ENCODE measurements at regions not wholly inside any gene's neighbourhood (a gene's known extent, or its start where the extent isn't known, plus 50 kb on each side); places are given as distances from the start of the nearest gene placed in this dataset.

GRCh38 chr18:78641689-78642231 is 337.9 kb upstream of the SALL3 start:
- H3K4me3 ChIP-seq (ENCODE audit: low read depth, low read length) = no peak overlapping the region
- H3K36me3 ChIP-seq (ENCODE audit: insufficient read depth, low read length) = no peaks in the 10 kb centered on the region
- H2AFZ ChIP-seq (ENCODE audit: low read length, unreplicated experiment) = no peak overlapping the region
- no peaks in the 10 kb centered on the region for H3K27me3 ChIP-seq (ENCODE audit: insufficient read depth, low read length)
- H3K27ac ChIP-seq (ENCODE audit: low read depth, low read length) = no peak overlapping the region
- no peaks in the 10 kb centered on the region for H3K79me2 ChIP-seq (ENCODE audit: control insufficient read depth, insufficient read depth, low read length, unreplicated experiment)
- H3K4me1 ChIP-seq (ENCODE audit: control insufficient read depth, insufficient read depth, low read length, unreplicated experiment) = no peaks in the 10 kb centered on the region

- Histone ChIP-seq H3K36me3 (ENCODE audit: insufficient read depth, low read length) (no peaks in the 10 kb centered on the region), H3K27me3 (ENCODE audit: insufficient read depth, low read length) (no peaks in the 10 kb centered on the region), H2AFZ (ENCODE audit: low read length, unreplicated experiment) (no peak overlapping the region), H3K4me3 (ENCODE audit: low read depth, low read length) (no peak overlapping the region), H3K27ac (ENCODE audit: low read depth, low read length) (no peak overlapping the region), H3K79me2 (ENCODE audit: control insufficient read depth, insufficient read depth, low read length, unreplicated experiment) (no peaks in the 10 kb centered on the region), H3K4me1 (ENCODE audit: control insufficient read depth, insufficient read depth, low read length, unreplicated experiment) (no peaks in the 10 kb centered on the region)
Observed at GRCh38 chr18:78642296-78642951, 337.2 kb upstream of the SALL3 start.

GRCh38 chr18:78643004-78643403 is 336.6 kb upstream of the SALL3 start:
- Histone ChIP-seq H3K27ac (ENCODE audit: low read depth, low read length) (no peak overlapping the region), H3K4me3 (ENCODE audit: low read depth, low read length) (no peak overlapping the region), H3K36me3 (ENCODE audit: insufficient read depth, low read length) (no peaks in the 10 kb centered on the region), H3K27me3 (ENCODE audit: insufficient read depth, low read length) (no peaks in the 10 kb centered on the region), H2AFZ (ENCODE audit: low read length, unreplicated experiment) (no peak overlapping the region), H3K4me1 (ENCODE audit: control insufficient read depth, insufficient read depth, low read length, unreplicated experiment) (no peaks in the 10 kb centered on the region), H3K79me2 (ENCODE audit: control insufficient read depth, insufficient read depth, low read length, unreplicated experiment) (no peaks in the 10 kb centered on the region)

GRCh38 chr18:78643981-78644380 is 335.6 kb upstream of the SALL3 start:
- no peak overlapping the region for H3K4me3 ChIP-seq (ENCODE audit: low read depth, low read length)
- H3K4me1 ChIP-seq (ENCODE audit: control insufficient read depth, insufficient read depth, low read length, unreplicated experiment) = no peaks in the 10 kb centered on the region
- H3K27me3 ChIP-seq (ENCODE audit: insufficient read depth, low read length) = no peaks in the 10 kb centered on the region
- H2AFZ ChIP-seq (ENCODE audit: low read length, unreplicated experiment) = no peak overlapping the region
- no peak overlapping the region for H3K27ac ChIP-seq (ENCODE audit: low read depth, low read length)
- no peaks in the 10 kb centered on the region for H3K36me3 ChIP-seq (ENCODE audit: insufficient read depth, low read length)
- no peaks in the 10 kb centered on the region for H3K79me2 ChIP-seq (ENCODE audit: control insufficient read depth, insufficient read depth, low read length, unreplicated experiment)

GRCh38 chr18:78645216-78645615 is 334.4 kb upstream of the SALL3 start:
- no peaks in the 10 kb centered on the region for H3K4me1 ChIP-seq (ENCODE audit: control insufficient read depth, insufficient read depth, low read length, unreplicated experiment)
- no peaks in the 10 kb centered on the region for H3K27me3 ChIP-seq (ENCODE audit: insufficient read depth, low read length)
- H3K79me2 ChIP-seq (ENCODE audit: control insufficient read depth, insufficient read depth, low read length, unreplicated experiment) = no peaks in the 10 kb centered on the region

GRCh38 chr18:78647018-78647417 is 332.6 kb upstream of the SALL3 start:
- Histone ChIP-seq H3K27ac (ENCODE audit: low read depth, low read length) (no peak overlapping the region), H2AFZ (ENCODE audit: low read length, unreplicated experiment) (no peak overlapping the region), H3K79me2 (ENCODE audit: control insufficient read depth, insufficient read depth, low read length, unreplicated experiment) (no peaks in the 10 kb centered on the region), H3K4me3 (ENCODE audit: low read depth, low read length) (no peak overlapping the region), H3K27me3 (ENCODE audit: insufficient read depth, low read length) (no peaks in the 10 kb centered on the region), H3K36me3 (ENCODE audit: insufficient read depth, low read length) (no peaks in the 10 kb centered on the region), H3K4me1 (ENCODE audit: control insufficient read depth, insufficient read depth, low read length, unreplicated experiment) (no peaks in the 10 kb centered on the region)

More at GRCh38 chr18:78645216-78645615, 334.4 kb upstream of the SALL3 start:
- Histone ChIP-seq H3K4me3 (ENCODE audit: low read depth, low read length) (no peak overlapping the region), H2AFZ (ENCODE audit: low read length, unreplicated experiment) (no peak overlapping the region), H3K36me3 (ENCODE audit: insufficient read depth, low read length) (no peaks in the 10 kb centered on the region), H3K27ac (ENCODE audit: low read depth, low read length) (no peak overlapping the region)

GRCh38 chr18:78649421-78649820 is 330.2 kb upstream of the SALL3 start:
- Histone ChIP-seq H3K79me2 (ENCODE audit: control insufficient read depth, insufficient read depth, low read length, unreplicated experiment) (no peaks in the 10 kb centered on the region), H3K4me3 (ENCODE audit: low read depth, low read length) (no peak overlapping the region), H3K4me1 (ENCODE audit: control insufficient read depth, insufficient read depth, low read length, unreplicated experiment) (no peaks in the 10 kb centered on the region), H3K36me3 (ENCODE audit: insufficient read depth, low read length) (no peaks in the 10 kb centered on the region), H3K27me3 (ENCODE audit: insufficient read depth, low read length) (no peaks in the 10 kb centered on the region), H3K27ac (ENCODE audit: low read depth, low read length) (no peak overlapping the region), H2AFZ (ENCODE audit: low read length, unreplicated experiment) (no peak overlapping the region)

- no peaks in the 10 kb centered on the region for H3K4me1 ChIP-seq (ENCODE audit: control insufficient read depth, insufficient read depth, low read length, unreplicated experiment)
- no peak overlapping the region for H3K4me3 ChIP-seq (ENCODE audit: low read depth, low read length)
- H3K27me3 ChIP-seq (ENCODE audit: insufficient read depth, low read length) = no peaks in the 10 kb centered on the region
- no peaks in the 10 kb centered on the region for H3K36me3 ChIP-seq (ENCODE audit: insufficient read depth, low read length)
- H3K79me2 ChIP-seq (ENCODE audit: control insufficient read depth, insufficient read depth, low read length, unreplicated experiment) = no peaks in the 10 kb centered on the region
- no peak overlapping the region for H2AFZ ChIP-seq (ENCODE audit: low read length, unreplicated experiment)
- no peak overlapping the region for H3K27ac ChIP-seq (ENCODE audit: low read depth, low read length)
Observed at GRCh38 chr18:78650926-78651325, 328.7 kb upstream of the SALL3 start.

GRCh38 chr18:78652001-78652545 is 327.5 kb upstream of the SALL3 start:
- no peaks in the 10 kb centered on the region for H3K79me2 ChIP-seq (ENCODE audit: control insufficient read depth, insufficient read depth, low read length, unreplicated experiment)
- H3K4me3 ChIP-seq (ENCODE audit: low read depth, low read length) = no peak overlapping the region

GRCh38 chr18:78655921-78656320 is 323.7 kb upstream of the SALL3 start:
- Histone ChIP-seq H2AFZ (ENCODE audit: low read length, unreplicated experiment) (no peak overlapping the region), H3K4me3 (ENCODE audit: low read depth, low read length) (no peak overlapping the region), H3K27me3 (ENCODE audit: insufficient read depth, low read length) (no peaks in the 10 kb centered on the region), H3K27ac (ENCODE audit: low read depth, low read length) (no peak overlapping the region), H3K79me2 (ENCODE audit: control insufficient read depth, insufficient read depth, low read length, unreplicated experiment) (no peaks in the 10 kb centered on the region), H3K36me3 (ENCODE audit: insufficient read depth, low read length) (no peaks in the 10 kb centered on the region), H3K4me1 (ENCODE audit: control insufficient read depth, insufficient read depth, low read length, unreplicated experiment) (no peaks in the 10 kb centered on the region)

More at GRCh38 chr18:78652001-78652545, 327.5 kb upstream of the SALL3 start:
- Histone ChIP-seq H3K36me3 (ENCODE audit: insufficient read depth, low read length) (no peaks in the 10 kb centered on the region), H3K27ac (ENCODE audit: low read depth, low read length) (no peak overlapping the region), H3K27me3 (ENCODE audit: insufficient read depth, low read length) (no peaks in the 10 kb centered on the region), H3K4me1 (ENCODE audit: control insufficient read depth, insufficient read depth, low read length, unreplicated experiment) (no peaks in the 10 kb centered on the region), H2AFZ (ENCODE audit: low read length, unreplicated experiment) (no peak overlapping the region)

- H3K4me1 ChIP-seq (ENCODE audit: control insufficient read depth, insufficient read depth, low read length, unreplicated experiment) = no peaks in the 10 kb centered on the region
- H3K27ac ChIP-seq (ENCODE audit: low read depth, low read length) = no peak overlapping the region
- no peaks in the 10 kb centered on the region for H3K27me3 ChIP-seq (ENCODE audit: insufficient read depth, low read length)
- H3K4me3 ChIP-seq (ENCODE audit: low read depth, low read length) = no peak overlapping the region
- H3K79me2 ChIP-seq (ENCODE audit: control insufficient read depth, insufficient read depth, low read length, unreplicated experiment) = no peaks in the 10 kb centered on the region
- H2AFZ ChIP-seq (ENCODE audit: low read length, unreplicated experiment) = no peak overlapping the region
- no peaks in the 10 kb centered on the region for H3K36me3 ChIP-seq (ENCODE audit: insufficient read depth, low read length)
Observed at GRCh38 chr18:78656346-78656925, 323.2 kb upstream of the SALL3 start.
